KMS-11 (cell line): ENCODE measurements at regions not wholly inside any gene's neighbourhood (a gene's known extent, or its start where the extent isn't known, plus 50 kb on each side); places are given as distances from the start of the nearest gene placed in this dataset.

ENCODE experiments used
- H2AFZ ChIP-seq: fragments of 200-600 bp; sonication (generic); 2 replicates; pipeline ENCODE4 v1.6.1; 2016; ENCODE audit warnings: antibody characterized with exemption, mixed run types, low read depth
- H3K27ac ChIP-seq: fragments of 200-600 bp; sonication (generic); 2 replicates; pipeline ENCODE4 v1.6.1; 2016; ENCODE audit warnings: mild to moderate bottlenecking, mixed run types
- H3K27me3 ChIP-seq: fragments of 200-600 bp; sonication (generic); 2 replicates; pipeline ENCODE4 v1.6.1; 2017; ENCODE audit warnings: mild to moderate bottlenecking, low read depth, mixed run types, moderate library complexity; ENCODE audit not compliant: insufficient read depth
- H3K36me3 ChIP-seq: fragments of 200-600 bp; sonication (generic); 2 replicates; pipeline ENCODE4 v1.6.1; 2017; ENCODE audit warnings: mild to moderate bottlenecking, mixed run types; ENCODE audit not compliant: insufficient read depth
- H3K4me1 ChIP-seq: fragments of 200-600 bp; sonication (generic); 2 replicates; pipeline ENCODE4 v1.6.1; 2016; ENCODE audit warnings: mild to moderate bottlenecking, low read depth, mixed run types; ENCODE audit not compliant: poor library complexity, severe bottlenecking
- H3K4me2 ChIP-seq: fragments of 200-600 bp; sonication (generic); 2 replicates; pipeline ENCODE4 v1.7.0; 2016; ENCODE audit warnings: mild to moderate bottlenecking, mixed run types
- H3K4me3 ChIP-seq: fragments of 200-600 bp; sonication (generic); IDR thresholded peaks from 2 replicates; pipeline ENCODE4 v1.6.1; 2017; ENCODE audit warnings: low read depth, low read length, mixed read lengths; ENCODE audit not compliant: insufficient read depth
- H3K79me2 ChIP-seq: fragments of 200-600 bp; sonication (generic); 2 replicates; pipeline ENCODE4 v1.6.1; 2016; ENCODE audit warnings: low read depth, mixed run types; ENCODE audit not compliant: insufficient read depth
- H3K9ac ChIP-seq: fragments of 200-600 bp; sonication (generic); 2 replicates; pipeline ENCODE4 v1.6.1; 2016; ENCODE audit warnings: mild to moderate bottlenecking, mixed run types
- H4K20me1 ChIP-seq: fragments of 200-600 bp; sonication (generic); 2 replicates; pipeline ENCODE4 v1.6.1; 2016; ENCODE audit warnings: mild to moderate bottlenecking, mixed run types; ENCODE audit not compliant: insufficient read depth
- TF ChIP-seq, protein P1 (sequence below): fragments of 200-600 bp; sonication (generic); conservative IDR thresholded peaks from 2 replicates; pipeline ENCODE4 v1.6.1; 2017; ENCODE audit warnings: low read depth, mild to moderate bottlenecking, antibody characterized with exemption, low read length, moderate library complexity, mixed read lengths

- TF ChIP-seq, protein P1, sequence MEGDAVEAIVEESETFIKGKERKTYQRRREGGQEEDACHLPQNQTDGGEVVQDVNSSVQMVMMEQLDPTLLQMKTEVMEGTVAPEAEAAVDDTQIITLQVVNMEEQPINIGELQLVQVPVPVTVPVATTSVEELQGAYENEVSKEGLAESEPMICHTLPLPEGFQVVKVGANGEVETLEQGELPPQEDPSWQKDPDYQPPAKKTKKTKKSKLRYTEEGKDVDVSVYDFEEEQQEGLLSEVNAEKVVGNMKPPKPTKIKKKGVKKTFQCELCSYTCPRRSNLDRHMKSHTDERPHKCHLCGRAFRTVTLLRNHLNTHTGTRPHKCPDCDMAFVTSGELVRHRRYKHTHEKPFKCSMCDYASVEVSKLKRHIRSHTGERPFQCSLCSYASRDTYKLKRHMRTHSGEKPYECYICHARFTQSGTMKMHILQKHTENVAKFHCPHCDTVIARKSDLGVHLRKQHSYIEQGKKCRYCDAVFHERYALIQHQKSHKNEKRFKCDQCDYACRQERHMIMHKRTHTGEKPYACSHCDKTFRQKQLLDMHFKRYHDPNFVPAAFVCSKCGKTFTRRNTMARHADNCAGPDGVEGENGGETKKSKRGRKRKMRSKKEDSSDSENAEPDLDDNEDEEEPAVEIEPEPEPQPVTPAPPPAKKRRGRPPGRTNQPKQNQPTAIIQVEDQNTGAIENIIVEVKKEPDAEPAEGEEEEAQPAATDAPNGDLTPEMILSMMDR, result no peak
- H3K79me2 ChIP-seq, result no peaks in the 10 kb centered on the region
Measured at GRCh38 chr7:93048136-93048930, 69.4 kb downstream of the SAMD9 start.

GRCh38 chr7:93047514-93048099 lies 70.2 kb downstream of the SAMD9 start:
- TF ChIP-seq, protein P1, result no peak
- H4K20me1 ChIP-seq, result no peaks in the 10 kb centered on the region
- H3K4me2 ChIP-seq, result no peak overlapping the region
- no peak overlapping the region for H3K27ac ChIP-seq
- H2AFZ ChIP-seq, result no peak overlapping the region
- H3K4me3 ChIP-seq, result no peak overlapping the region
- no peaks in the 10 kb centered on the region for H3K36me3 ChIP-seq
- H3K4me1 ChIP-seq, result no peaks in the 10 kb centered on the region
- H3K9ac ChIP-seq, result no peak overlapping the region
- H3K27me3 ChIP-seq, result no peaks in the 10 kb centered on the region
- no peaks in the 10 kb centered on the region for H3K79me2 ChIP-seq

More at GRCh38 chr7:93048136-93048930, 69.4 kb downstream of the SAMD9 start:
- no peaks in the 10 kb centered on the region for H3K4me1 ChIP-seq
- no peak overlapping the region for H3K9ac ChIP-seq
- no peak overlapping the region for H3K4me2 ChIP-seq
- H3K36me3 ChIP-seq, result no peaks in the 10 kb centered on the region
- H4K20me1 ChIP-seq, result no peaks in the 10 kb centered on the region
- no peak overlapping the region for H3K27ac ChIP-seq
- no peak overlapping the region for H2AFZ ChIP-seq
- H3K27me3 ChIP-seq, result no peaks in the 10 kb centered on the region
- no peak overlapping the region for H3K4me3 ChIP-seq

GRCh38 chr7:93046641-93047040 lies 71.1 kb downstream of the SAMD9 start:
- H3K4me1 ChIP-seq, result no peaks in the 10 kb centered on the region
- no peak overlapping the region for H3K4me3 ChIP-seq
- H3K9ac ChIP-seq, result no peak overlapping the region
- H3K36me3 ChIP-seq, result no peaks in the 10 kb centered on the region
- H3K27me3 ChIP-seq, result no peaks in the 10 kb centered on the region
- no peaks in the 10 kb centered on the region for H4K20me1 ChIP-seq
- H3K79me2 ChIP-seq, result no peaks in the 10 kb centered on the region
- H2AFZ ChIP-seq, result no peak overlapping the region
- TF ChIP-seq, protein P1, result no peak
- no peak overlapping the region for H3K4me2 ChIP-seq
- no peak overlapping the region for H3K27ac ChIP-seq

DNA sequence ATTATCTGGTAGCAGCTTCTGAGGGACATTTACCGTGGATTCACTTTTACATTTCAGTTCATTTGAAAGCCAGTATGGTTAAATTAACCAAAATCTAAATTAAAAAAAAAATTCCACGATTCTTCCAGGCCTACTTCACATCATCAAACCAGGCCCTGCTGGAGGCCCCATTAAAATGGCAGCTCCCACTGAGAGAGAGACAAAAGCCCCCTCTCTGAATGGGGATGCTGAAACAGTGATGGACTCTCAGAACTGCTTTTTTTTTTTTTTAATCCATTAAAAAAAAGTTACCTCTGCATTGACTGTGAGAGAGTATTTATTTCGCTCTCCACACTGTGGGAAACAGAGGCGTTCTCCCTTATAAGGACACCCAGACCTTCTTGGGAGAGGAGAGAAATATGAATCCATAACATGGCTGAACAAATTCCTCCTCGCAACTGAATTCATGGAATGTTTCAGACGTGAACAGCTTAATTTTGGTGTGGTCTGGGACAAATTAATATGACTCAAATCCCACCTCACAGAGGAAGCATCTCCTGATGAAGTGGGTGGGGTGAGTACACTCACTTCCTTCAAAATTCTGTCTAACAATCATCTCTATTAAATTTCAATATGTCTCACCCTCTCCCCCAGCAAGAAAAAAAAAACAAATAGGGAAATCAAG lies 73.5 kb downstream of the SAMD9 start:
- no peaks in the 10 kb centered on the region for H4K20me1 ChIP-seq
- H3K9ac ChIP-seq, result no peak overlapping the region
- H3K27ac ChIP-seq, result no peak overlapping the region
- H3K27me3 ChIP-seq, result no peaks in the 10 kb centered on the region
- H3K4me2 ChIP-seq, result no peak overlapping the region
- no peaks in the 10 kb centered on the region for H3K4me1 ChIP-seq
- TF ChIP-seq, protein P1, result no peak
- H2AFZ ChIP-seq, result no peak overlapping the region
- H3K79me2 ChIP-seq, result no peaks in the 10 kb centered on the region
- no peaks in the 10 kb centered on the region for H3K36me3 ChIP-seq
- H3K4me3 ChIP-seq, result no peak overlapping the region
